Caco-2 (cell line): ENCODE measurements at regions not wholly inside any gene's neighbourhood (a gene's known extent, or its start where the extent isn't known, plus 50 kb on each side); places are given as distances from the start of the nearest gene placed in this dataset.

Source experiments
- BruUV-seq: library from RNA; stranded (reverse); fragments of 400-500 nt; replicated peaks from 2 replicates; lab custom pipeline; 2021; lab: Mats Ljungman, UMichigan
- CTCF ChIA-PET: fragments of 300-600 bp; sonication (Branson Sonifier 250); formaldehyde crosslinking; loops from one replicate; lab custom pipeline; 2022; ENCODE audit warnings: antibody characterized with exemption; lab: Charles Lee
- POLR2A ChIA-PET: fragments of 300-600 bp; sonication (Branson Sonifier 250); formaldehyde crosslinking; loops from one replicate; lab custom pipeline; 2022; ENCODE audit warnings: antibody characterized with exemption; lab: Charles Lee
- DNase-seq, 2 experiments: peaks; one replicate each; pipeline versions ENCODE4 v3.0.0 to v3.0.0-alpha.2; 2020 to 2022
- H3K27me3 ChIP-seq: replicated peaks from 2 replicates; pipeline ENCODE4 v1.6.0; 2011; ENCODE audit warnings: low read length; ENCODE audit not compliant: control insufficient read depth, insufficient read depth
- H3K36me3 ChIP-seq: 2 replicates; pipeline ENCODE4 v1.5.1; 2011; ENCODE audit warnings: low read length; ENCODE audit not compliant: control insufficient read depth, insufficient read depth
- H3K4me1 ChIP-seq: fragments of 250-450 bp; sonication (Bioruptor Pico); 2 replicates; pipeline ENCODE4 v1.5.1; 2020; ENCODE audit warnings: mild to moderate bottlenecking
- H3K4me3 ChIP-seq: 2 replicates; pipeline ENCODE4 v1.5.1; 2011; ENCODE audit warnings: low read depth, mild to moderate bottlenecking, control low read depth, low read length
- H3K9me3 ChIP-seq: fragments of 250-450 bp; sonication (Bioruptor Pico); 2 replicates; pipeline ENCODE4 v1.5.1; 2020; ENCODE audit warnings: mild to moderate bottlenecking, moderate library complexity
- H3K27ac Mint-ChIP-seq: one replicate; pipeline ENCODE4 v1.8.0; 2022; ENCODE audit warnings: mixed read lengths; ENCODE audit not compliant: unreplicated experiment
- H3K27me3 Mint-ChIP-seq: one replicate; pipeline ENCODE4 v1.8.0; 2022; ENCODE audit warnings: mixed read lengths; ENCODE audit not compliant: insufficient read depth, unreplicated experiment
- H3K36me3 Mint-ChIP-seq: one replicate; pipeline ENCODE4 v1.8.0; 2022; ENCODE audit warnings: mild to moderate bottlenecking, mixed read lengths; ENCODE audit not compliant: insufficient read depth, unreplicated experiment
- H3K4me1 Mint-ChIP-seq: one replicate; pipeline ENCODE4 v1.8.0; 2022; ENCODE audit warnings: low read depth, mixed read lengths; ENCODE audit not compliant: unreplicated experiment
- H3K4me3 Mint-ChIP-seq: one replicate; pipeline ENCODE4 v1.8.0; 2022; ENCODE audit warnings: mild to moderate bottlenecking, moderate library complexity, mixed read lengths; ENCODE audit not compliant: unreplicated experiment
- H3K9me3 Mint-ChIP-seq: one replicate; pipeline ENCODE4 v1.8.0; 2022; ENCODE audit warnings: mixed read lengths; ENCODE audit not compliant: unreplicated experiment
- CTCF ChIP-seq, 2 experiments: fragments of 200-600 bp in 1 of 2; IDR thresholded peaks; 1 replicate in 1 of 2; 2 replicates in 1 of 2; pipeline versions ENCODE4 v1.5.1 to v1.8.0; 2011 to 2022; ENCODE audit warnings: antibody characterized with exemption in 1 of 2, control low read depth in 1 of 2, inconsistent platforms in 1 of 2, low read depth in 1 of 2, low read length in 1 of 2, mild to moderate bottlenecking in 1 of 2, moderate library complexity in 1 of 2; ENCODE audit not compliant: insufficient read depth in 1 of 2, severe bottlenecking in 1 of 2, unreplicated experiment in 1 of 2
- intact Hi-C: fragments of 100-400 bp; cut with micrococcal nuclease; formaldehyde crosslinking; loops from one replicate; pipeline ENCODE4 v1.10.0; 2022; ENCODE audit not compliant: unreplicated experiment

DNA sequence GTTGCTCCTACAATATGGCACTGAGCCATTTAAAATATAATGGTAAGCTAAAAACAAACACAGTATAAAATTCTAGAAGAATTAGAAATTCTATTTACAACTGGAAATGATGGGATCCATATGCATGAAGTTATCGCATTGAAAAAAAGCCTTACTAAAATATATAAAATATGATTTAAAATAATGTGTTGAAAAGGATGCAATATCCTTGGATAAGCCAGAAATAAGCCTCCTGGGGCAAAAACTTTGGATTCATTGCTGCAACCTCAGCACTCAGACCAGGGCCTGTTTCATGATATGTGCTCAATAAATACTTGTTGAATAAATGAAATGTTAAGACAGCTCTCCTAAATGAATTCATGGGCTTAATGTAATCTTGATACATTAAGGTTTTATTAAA is 170.2 kb downstream of the SEM1 start:
- Mint-ChIP-seq H3K4me1 (no peaks in the 10 kb centered on the region), H3K4me3 (no peak overlapping the region), H3K27ac (no peak overlapping the region), H3K36me3 (no peaks in the 10 kb centered on the region), H3K9me3 (no peaks in the 10 kb centered on the region), H3K27me3 (peaks cover 11% of the 10 kb centered on the region)
- TF ChIP-seq CTCF (IDR thresholded peaks at IDR 0.05; ENCODE audit: insufficient read depth in 1 of 2, low read depth in 1 of 2, low read length in 1 of 2, severe bottlenecking in 1 of 2, unreplicated experiment in 1 of 2), result no peak
- ChIA-PET CTCF (no interaction called here), POLR2A (no interaction called here)
- no peak for DNase-seq
- H3K9me3 ChIP-seq, result no peaks in the 10 kb centered on the region
- intact Hi-C loops, result no loop called here
- H3K36me3 ChIP-seq, result no peaks in the 10 kb centered on the region
- no peaks in the 10 kb centered on the region for H3K27me3 ChIP-seq
- no TSS peak for BruUV-seq
- H3K4me1 ChIP-seq, result no peaks in the 10 kb centered on the region
- H3K4me3 ChIP-seq, result no peak overlapping the region

DNA sequence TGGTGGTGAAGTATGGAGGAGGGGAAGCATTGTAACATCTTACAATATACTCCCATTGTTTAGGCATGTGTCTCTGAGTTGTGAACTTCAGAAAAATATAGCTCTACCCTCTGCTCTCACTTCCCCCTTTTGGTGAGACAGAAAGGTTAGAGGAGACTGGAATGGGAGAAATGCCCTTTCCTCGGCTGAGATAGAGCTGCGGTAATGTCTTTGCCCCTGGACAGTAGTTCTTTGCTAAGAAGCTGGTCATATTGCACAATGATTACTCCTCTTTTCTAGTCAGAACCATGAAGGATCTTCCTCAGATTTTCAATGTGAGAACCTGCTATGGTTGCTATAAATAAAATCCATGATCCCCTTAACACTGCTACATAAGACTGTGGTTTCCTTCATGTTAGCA is 171.0 kb downstream of the SEM1 start:
- Histone ChIP-seq H3K4me3 (no peak overlapping the region), H3K9me3 (no peaks in the 10 kb centered on the region), H3K27me3 (no peaks in the 10 kb centered on the region), H3K36me3 (no peaks in the 10 kb centered on the region), H3K4me1 (no peaks in the 10 kb centered on the region)
- ChIA-PET POLR2A (no interaction called here), CTCF (no interaction called here)
- BruUV-seq, result no TSS peak
- Mint-ChIP-seq H3K4me3 (no peak overlapping the region), H3K4me1 (no peaks in the 10 kb centered on the region), H3K27ac (no peak overlapping the region), H3K9me3 (no peaks in the 10 kb centered on the region), H3K27me3 (peaks cover 11% of the 10 kb centered on the region), H3K36me3 (no peaks in the 10 kb centered on the region)
- intact Hi-C loops, result no loop called here
- no peak for DNase-seq
- TF ChIP-seq CTCF (IDR thresholded peaks at IDR 0.05; ENCODE audit: insufficient read depth in 1 of 2, low read depth in 1 of 2, low read length in 1 of 2, severe bottlenecking in 1 of 2, unreplicated experiment in 1 of 2), result no peak

DNA sequence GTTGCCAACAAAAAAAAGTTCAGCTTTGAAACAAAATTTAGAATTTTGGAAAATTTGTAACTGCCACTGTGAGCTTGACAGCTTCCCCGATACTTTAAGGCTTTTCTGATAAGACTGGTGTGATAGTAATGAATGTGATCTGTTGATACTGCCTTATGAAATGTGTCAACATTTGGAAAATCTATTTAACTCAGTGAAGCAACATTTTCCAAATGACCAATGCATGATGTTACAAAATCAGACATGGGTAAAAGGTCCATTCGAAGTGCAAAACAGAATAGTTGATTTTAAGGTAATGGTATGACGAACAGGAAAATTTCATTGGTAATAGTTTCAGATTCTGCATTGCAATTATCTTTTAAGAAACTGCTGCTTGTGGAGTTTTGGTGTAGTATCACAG is 175.4 kb downstream of the SEM1 start:
- no peaks in the 10 kb centered on the region for H3K4me1 Mint-ChIP-seq
- peaks cover 2% of the 10 kb centered on the region; the same call in 1 of the 2 replicates for H3K27me3 ChIP-seq
- BruUV-seq, result no TSS peak
- TF ChIP-seq CTCF (IDR thresholded peaks at IDR 0.05; ENCODE audit: insufficient read depth in 1 of 2, low read depth in 1 of 2, low read length in 1 of 2, severe bottlenecking in 1 of 2, unreplicated experiment in 1 of 2), result no peak
- no peaks in the 10 kb centered on the region for H3K9me3 Mint-ChIP-seq
- no peaks in the 10 kb centered on the region for H3K9me3 ChIP-seq
- no peak overlapping the region for H3K4me3 ChIP-seq
- ChIA-PET POLR2A (no interaction called here), CTCF (no interaction called here)
- intact Hi-C loops, result no loop called here
- H3K4me3 Mint-ChIP-seq, result no peak overlapping the region
- H3K27me3 Mint-ChIP-seq, result peaks cover 28% of the 10 kb centered on the region
- no peaks in the 10 kb centered on the region for H3K36me3 ChIP-seq
- H3K36me3 Mint-ChIP-seq, result no peaks in the 10 kb centered on the region
- no peak overlapping the region for H3K27ac Mint-ChIP-seq
- no peaks in the 10 kb centered on the region for H3K4me1 ChIP-seq
- no peak for DNase-seq
